Stimulated activated CD8-positive, alpha-beta memory T cell treated with anti-CD3 and anti-CD28 coated beads, Interleukin-2, amount 100 ng/mL, for 1 hour (primary cell): ENCODE measurements at regions not wholly inside any gene's neighbourhood (a gene's known extent, or its start where the extent isn't known, plus 50 kb on each side); places are given as distances from the start of the nearest gene placed in this dataset.

ENCODE experiments used
- DNase-seq, 2 donors: peaks; one replicate each; pipeline ENCODE4 v3.0.0-alpha.2; 2020; ENCODE audit warnings: low read depth in 2 of 2

DNA sequence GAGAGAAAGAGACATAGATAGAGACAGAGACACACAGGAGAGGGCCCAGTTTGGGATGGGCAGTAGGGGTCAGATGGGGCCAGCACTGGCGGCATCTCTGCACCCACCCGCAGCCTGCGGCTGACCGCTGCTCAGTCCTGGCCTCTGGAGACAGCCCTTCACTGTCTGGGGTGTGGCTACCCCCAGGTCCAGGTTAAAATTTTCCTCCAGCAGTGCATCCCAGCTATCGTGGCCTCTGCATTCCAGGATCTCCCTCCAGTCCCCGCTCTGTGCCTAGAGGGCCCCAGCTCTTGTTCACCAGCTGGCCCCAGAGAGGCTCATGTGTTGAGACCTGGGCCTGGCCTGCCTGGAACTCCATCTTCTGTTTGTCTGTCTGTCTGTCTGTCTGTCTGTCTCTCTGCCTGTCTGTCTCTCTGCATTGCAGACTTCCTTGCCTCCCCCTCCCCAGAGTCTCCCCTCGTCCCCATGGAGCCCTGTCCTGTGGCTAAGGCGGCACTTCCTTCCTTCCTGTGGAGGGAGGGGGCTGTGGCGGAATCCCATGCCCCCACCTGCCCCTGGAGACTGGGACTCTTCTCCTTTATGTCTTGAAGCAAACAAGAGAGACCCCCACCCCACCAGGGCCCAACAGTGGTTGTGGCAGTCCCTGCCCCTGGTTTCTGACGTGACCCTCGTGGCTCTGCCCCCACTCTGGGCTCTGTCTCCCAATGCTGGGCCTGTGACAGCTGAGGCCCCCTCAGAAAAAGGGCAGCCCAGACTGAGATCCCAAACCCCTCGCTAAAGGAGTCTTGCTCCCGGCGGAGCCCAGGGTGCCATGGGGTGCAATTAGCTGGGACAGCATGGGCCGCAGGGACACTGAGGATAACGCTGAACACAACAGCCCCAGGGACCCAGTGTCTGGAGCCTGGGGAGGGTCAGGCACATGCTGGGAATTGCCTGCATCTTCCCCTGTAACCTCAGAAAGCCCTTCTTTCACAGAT, 241.8 kb downstream of the NPHP4 start:
- DNase-seq, result no peak

DNA sequence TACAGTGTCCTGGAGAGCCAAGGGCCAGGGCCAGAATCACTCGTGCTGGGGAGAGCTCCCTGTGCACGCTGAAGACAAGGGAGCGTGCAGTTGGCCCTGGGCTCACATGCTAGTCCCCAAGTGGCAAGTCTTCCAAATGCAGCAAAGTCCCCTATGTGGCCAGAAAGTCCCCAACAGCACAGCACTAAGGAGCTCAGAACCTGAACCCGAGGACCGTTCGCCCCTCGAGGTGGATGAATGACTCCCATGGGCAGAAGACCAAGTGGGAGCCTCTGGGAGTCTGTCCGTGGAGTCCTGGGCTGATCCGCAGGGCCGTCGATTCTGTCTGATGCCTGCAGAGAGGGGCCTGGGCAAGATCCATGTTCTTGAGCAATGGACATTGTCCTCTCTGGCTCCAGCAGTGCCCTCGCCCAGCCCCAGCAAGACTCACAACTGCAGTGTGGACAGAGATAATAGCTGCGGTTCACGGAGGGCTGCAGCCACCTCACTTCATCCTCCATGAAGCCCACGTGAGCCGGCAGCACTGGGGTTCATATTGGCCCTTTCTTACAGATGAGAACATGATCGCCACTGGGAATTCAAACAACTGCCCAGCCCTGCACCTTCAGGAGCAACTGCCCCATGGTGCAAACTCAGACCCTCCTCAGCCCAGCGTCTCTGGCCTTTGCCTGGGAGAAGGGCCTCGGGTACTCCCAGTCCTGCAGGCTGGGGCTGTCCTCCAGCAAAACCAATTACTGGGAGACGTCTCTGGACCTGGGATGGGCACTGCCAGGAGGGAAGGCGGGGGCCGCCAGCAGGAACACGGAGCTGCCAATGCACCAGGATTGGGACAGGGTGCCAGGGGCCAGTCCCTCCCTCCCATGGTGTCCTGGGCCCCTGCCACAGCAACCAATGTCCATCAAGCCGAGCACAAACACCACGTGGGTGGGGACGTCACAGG, 243.7 kb downstream of the NPHP4 start:
- DNase-seq, result no peak

DNA sequence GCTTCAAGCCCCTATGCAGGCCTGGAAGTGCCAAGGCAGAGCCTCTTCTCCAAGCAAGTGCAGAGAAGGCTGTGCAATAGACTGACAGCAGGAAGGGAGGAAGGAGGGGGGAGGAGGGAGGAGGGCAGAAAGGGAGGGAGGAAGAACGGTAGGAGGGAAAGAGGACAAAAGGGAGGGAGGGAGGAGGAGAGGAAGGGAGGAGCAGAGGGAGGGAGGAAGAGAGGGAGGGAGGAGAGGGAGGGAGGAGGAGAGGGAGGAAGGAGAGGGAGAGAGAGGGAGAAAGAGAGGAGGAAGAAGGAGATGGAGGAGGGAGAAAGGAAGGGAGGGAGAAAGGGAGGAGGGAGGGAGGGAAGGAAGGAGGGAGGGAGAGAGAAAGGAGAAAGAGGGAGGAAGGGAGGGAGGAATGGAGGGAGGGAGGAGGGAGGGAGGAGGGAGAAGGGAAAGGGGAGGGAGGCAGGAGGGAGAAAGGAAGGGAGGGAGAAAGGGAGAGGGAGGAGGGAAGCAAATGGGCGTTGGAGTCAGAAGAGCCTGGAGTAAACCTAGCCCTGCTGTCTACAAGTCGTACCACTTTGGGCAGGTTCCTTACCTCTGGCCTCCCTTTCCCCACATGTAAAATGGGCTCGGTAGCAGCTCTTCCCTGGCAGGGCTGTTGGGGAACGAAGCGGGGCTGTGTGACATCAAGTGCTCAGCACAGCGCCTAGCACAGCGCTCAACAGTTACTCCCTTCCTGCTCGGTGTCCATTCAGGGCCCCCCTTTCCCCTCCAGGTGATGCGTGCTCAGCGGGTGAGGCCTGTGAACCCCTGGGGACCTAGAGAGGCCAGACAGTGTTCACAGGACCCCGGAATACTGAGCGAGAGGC, 244.6 kb downstream of the NPHP4 start:
- DNase-seq, result no peak

DNA sequence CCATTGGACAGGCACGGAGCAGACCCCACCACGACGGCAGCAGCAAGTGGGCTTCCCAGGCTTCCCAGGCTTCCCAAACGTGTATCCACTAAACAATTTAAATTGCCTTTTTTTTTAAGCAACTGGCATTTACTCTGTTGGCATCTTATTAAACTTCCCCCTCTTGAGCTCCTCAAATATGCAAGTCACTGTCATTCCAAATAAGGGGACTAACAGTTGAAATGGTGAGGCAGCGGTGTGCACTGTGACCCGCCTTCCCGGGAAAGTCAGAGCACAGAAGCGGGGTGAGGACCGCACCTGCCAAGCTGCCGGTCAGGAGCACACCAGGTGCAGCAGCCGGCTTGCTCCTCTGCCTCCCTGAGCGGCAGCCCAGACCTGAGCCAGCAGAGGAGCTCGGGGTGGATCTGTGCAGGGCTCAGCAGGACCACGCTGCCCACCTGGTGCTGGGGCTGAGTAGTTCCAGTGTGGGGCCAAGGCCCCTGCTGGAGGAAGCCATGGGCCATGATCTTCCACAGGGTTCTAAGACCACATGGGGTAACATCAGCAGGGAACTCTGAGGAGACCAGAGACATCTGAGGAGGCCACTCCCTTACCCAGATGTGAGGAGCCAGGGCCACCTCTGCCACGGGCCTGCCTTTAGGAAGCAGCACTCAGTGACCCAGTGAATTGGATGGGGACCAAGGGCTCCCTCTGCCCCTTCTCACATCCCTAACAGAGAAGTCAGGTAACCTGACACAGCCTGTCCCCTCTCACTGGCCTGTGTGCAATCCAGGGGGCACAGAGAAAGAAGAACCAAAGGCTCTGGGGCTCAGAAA, 245.4 kb downstream of the NPHP4 start:
- DNase-seq, result no peak

DNA sequence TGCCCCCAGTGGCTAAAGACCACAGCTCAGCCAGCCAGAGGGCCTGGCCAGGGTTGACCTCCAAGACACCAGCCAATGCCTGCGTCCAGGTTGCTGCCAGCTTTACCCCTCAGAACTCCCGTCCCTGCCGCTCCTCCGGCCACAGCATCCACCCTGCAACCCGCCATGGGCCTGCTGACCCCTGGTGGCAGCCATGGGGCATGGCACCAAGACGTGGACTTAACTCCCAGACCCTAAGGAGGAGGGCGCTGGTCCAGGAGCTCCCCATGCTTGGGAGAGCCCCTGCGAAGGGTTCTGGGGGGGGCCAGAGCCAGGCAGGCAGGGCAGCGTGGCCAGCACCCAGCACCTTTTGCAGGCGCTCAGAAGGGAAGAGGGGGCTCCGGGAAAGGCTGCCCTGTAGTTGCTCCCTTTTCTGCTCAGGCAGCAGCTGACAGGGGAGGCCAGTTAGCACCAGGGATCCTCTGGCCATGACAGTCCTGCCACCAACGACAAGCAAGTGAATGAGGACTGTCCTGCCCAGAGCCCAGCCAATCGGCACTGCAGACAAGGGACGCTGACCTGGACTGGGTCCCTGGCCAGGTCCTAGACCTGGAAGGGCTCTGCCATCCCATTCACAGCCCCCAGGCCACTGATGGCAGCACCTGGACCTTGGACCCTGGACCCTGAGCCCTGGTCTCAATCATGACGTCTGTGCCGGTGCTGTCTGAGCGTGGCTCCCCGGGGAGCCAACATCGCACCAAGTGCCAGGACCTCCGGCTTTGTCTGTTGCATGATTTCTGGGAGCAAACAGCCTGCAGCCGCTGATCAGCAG, 246.2 kb downstream of the NPHP4 start:
- peak; percentile 5 to 26 for DNase-seq

DNA sequence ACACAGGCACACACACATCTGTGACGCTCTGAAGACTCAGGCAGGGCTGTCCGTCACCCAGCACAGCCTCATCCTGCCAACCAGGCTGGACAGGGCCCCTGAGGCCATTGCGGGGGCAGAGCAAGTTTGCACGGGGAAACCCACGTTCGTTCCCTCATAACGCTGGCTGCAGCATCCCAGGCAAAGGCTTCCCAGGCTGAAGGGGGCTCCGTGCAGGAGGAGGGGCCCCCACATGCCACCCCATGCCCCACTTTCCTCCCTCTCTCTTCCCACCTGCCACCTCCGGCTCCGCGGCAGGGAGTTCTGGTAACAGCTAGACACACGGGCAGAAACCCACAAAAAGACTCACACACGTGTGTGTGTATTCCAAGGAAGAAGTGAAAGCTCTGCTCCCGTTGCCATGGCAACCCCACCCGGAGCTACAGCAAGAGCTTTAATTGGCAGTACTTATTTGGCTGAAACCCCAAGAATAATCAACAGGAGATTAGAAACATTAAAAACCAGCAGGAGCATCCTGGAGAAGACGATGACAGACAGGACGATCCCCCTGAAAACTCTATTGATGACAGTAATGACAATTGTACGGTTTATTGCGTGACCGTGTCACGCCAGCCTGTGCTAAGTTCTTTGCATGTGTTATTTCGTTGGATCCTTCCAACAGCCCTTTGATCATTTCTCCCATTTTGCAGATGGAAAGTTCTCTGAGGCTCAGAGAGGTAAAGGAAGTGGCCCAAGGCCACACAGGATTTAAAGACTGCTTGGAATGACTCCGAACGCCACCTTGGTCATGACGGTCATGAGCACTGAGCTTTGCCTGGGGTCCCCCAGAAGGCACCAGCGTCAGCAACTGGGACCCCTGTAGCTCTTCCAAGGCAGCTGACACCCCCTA, 247.1 kb downstream of the NPHP4 start:
- DNase-seq, result no peak

DNA sequence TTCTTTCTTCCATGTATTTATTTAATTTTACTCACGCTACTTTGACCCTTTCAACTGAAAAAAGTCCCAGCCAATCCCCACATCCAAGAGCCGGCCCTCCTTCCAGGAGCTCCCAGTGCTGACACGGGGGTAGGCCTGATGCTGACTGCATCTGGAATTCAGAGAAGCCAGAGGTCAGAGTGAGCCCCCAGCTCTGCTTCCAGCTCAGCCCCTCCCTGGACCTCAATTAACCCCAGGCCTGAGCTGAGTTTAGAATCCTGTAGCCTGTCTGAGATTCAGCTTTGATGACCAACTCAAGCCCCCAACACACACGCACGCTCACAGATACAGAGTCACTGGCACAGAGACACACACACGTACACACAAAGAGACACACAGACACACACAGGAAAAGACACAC, 247.9 kb downstream of the NPHP4 start:
- no peak for DNase-seq

DNA sequence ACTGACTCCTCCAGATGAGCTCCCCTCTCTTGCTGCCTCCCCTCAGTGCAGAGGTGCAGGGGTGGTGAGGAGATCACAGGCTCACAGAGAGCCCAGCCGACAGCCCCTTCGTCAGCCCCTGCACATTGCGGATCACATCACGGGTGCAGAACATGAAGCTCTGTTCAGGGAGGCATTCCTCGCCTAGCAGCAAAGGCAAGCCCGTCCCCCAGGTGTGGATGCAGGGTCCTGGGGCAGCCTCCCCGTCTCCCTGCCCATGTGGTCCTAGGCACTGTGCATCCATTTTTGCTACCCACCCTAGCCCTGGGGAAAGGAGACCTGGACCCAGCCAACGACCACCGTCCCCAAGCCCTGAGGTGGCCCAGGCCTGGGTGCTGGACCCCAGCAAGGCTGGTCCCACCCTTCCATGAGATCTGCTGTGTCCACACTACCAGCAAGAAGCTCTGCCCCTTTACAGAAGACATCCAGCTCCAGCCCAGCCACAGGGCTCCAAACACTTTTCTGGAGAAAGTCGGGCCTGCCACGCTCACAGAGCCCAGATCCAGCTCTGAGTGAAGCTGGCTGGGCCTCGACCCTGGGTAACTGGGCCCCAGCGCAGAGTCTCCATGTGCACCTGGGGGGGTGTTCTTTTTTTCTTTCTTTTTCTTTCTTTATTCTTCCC, 248.7 kb downstream of the NPHP4 start:
- DNase-seq, result no peak

DNA sequence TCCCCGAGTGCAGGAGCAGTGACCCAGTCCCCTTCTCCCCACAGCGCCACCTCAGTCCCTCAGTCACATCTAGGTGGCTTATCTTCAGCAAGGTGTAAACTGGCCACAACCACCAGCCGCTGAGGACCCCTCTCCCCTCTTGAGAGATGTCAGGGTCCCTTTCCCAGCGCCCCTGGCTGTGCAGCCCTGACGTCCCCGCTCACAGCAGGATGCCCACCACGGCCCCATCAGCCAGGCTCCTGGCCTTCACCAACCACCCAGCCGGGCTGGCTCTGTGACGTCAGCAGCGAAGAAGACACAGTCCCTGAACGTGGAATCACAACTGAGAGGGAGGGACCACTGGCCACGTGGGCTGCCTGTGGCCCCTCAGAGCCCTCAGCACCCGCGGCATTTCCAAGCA, 249.4 kb downstream of the NPHP4 start:
- no peak for DNase-seq

DNA sequence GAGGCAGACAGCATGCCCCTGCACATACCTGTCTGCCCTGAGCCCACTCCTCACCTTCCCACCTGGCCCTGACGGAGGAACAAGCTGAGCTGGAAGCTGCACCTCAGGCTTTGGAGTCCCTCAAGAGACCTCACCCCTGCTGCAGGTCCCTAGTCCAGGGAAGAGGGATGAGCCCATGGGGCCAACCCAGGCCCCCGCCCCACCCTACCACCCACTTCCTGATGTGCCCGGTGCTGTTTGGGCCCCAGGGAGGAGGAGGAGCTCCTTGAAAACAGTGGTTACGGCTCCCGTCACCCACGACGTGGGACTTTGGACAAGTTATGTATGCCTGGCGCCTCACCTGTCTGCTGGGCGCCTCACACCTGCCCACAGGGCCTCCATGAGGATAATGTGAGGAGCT, 250.2 kb downstream of the NPHP4 start:
- no peak for DNase-seq

DNA sequence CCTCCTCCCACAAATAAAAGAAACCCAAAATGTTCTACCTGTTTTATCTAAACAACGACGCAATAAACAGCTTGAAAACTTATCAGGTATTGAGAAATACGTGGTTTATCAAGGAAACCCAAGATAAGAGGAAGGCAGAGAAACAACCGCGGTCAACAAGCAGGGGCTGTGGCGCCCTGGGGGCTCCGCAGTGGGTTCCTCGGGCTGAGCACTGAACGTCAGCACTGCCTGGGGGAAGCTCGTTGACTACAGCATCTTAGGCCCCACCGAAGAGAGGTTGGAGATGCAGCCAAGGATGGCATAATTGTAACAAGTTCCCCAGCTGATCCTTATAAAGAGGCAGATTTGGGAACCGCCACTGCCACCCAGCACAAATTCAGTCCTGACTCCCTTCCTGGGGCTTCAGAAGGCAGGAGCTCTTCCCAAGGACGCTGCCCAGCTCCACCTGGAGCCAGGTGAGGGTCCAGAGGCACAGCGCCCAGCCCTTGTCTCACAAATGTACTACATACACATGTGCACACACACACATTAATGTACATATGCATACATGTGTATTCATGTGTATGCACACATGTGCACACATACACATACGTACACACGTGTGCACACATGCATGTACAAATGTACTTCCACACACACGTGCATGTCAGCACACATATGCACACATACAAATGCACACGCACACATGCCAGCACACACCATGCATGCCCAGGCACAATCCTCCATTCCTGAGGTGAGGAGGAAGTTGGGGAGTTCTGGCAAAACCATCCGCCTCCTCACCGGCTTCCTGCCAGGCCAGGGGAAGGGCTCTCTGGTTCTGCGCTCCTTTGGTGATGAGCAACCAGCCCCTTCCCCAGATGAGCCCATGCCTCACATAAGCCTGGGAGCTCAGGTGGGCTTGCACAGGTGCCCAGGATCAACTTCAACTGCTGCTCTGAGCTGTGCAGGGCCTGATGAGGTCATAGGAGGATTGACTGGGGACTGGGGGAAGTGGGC, 251.1 kb downstream of the NPHP4 start:
- DNase-seq, result no peak

DNA sequence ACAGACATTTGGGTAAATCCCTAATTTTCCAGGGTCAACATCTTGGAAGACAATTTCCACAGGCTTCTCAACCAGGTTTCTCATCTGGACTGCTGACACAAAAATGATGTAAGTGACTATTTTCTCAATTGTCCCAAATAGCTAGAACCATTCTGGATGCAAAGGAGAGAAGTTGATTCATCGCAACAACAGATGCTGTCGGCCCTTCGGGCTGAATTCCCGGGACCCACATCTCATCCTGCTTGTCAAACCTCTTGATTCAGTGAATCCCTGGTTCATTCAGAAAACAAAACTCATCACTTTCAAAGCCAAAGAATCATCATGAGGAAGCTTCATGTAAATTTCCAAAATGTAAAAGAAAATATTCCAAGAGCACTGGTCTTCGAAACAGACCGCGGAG, 251.8 kb downstream of the NPHP4 start:
- no peak for DNase-seq

DNA sequence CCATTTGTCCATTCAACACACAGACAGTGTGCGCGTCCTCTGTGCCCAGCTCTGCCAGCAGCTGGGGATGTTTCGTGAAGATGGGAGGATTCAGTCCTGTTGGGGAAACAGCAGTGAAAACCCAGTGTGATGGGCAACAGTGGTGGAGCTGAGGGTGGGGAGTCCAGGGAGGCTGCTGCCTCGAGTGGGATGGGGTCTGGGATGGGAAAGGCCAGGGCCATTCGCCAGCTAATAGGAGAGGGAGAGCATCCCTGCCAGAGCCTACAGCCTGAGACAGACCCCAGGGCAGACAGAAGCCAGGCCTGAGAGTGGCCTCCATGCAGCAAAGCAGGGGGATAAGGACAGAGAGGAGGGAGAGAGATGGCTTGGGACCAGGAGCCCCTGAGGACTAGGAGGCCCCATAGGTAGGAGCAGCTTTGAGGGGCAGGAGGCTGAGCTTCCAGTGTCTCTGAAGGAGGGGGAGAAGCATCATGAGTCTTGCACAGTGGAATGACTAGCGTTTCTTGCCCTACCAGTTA, 252.6 kb downstream of the NPHP4 start:
- no peak for DNase-seq

DNA sequence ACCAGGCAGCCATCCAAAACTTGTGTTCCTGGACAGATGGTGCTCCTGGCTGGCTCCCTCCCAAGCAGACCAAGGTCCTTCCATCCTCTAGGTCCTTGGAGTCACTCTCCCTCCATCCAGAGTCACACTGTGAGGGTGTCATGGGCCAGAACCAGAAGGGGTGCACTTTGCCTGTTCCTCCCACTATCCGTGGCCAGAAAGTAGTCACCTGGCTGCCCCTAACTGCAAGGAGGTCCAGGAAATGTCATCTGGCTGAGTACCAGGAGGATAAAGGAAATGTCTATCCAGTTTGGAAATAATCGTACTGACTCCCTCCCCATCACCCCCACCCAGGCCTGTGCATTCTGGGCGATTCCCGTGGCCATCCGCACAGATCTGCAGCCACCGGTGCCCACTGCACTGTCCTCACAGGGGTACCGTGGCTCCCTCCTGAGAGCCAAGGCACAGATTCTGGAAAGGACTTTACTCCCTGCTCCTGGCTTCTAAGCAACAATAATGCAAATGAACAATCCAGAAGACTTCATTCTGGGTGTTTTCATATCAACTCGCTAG, 253.2 kb downstream of the NPHP4 start:
- DNase-seq, result no peak

DNA sequence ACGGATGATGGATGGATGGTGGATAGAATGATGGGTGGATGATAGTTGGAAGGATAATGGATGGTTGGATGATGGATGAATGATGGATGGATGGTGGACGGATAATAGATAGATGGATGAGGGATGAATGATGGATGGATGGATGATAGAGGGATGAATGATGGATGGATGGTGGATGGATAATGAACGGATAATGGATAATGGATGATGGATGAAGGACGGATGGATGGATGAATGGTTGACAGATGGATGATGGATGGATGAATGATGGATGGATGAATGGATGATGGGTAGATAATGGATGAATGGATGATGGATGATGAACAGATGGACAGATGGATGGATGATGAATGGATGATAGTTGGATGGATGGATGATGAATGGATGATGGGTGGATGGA, 255.1 kb downstream of the NPHP4 start:
- DNase-seq, result no peak

DNA sequence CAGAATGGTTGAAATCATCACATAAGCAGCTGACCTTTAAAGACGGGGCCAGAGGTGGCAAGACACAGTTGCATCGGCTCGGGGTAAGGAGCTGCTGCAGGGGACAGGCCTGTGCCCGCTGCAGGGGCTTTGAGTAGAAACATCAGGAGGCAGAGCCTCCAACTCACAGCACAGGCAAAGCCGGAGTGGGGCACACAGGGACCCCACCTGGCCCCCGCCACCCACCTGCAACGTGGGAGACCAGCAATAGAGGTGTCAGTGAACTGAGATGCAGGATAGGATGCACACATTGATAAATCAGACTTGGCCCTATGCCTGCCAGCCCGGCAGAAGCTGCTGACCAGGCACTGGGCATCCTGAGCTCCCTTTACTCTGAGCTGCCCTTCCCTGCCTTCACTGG, 257.2 kb downstream of the NPHP4 start:
- DNase-seq, result no peak

DNA sequence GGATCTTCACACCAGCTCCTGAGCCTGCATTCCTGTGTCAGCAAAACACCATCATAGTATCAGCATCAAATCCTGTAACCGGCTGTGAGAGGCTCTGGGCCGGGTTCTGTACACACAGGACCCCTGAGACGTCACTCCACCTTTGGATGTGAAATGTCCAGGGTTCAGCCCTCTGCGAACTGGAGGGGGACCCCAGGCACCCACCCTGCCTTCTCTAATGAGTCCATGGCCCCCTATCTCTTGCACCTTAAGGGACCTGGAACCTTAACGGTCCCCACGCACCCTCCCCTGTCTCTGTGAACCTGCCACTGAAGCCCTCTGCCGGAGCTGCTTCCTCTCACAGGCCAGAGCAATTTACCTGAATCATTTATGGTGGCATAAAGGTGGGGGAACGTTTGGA, 257.8 kb downstream of the NPHP4 start:
- DNase-seq, result no peak
